Epithelial cell of proximal tubule (primary cell): ENCODE measurements at regions not wholly inside any gene's neighbourhood (a gene's known extent, or its start where the extent isn't known, plus 50 kb on each side); places are given as distances from the start of the nearest gene placed in this dataset.

ENCODE experiments used
- DNase-seq: peaks from one replicate; pipeline ENCODE4 v3.0.0-alpha.2; 2011; ENCODE audit warnings: low read depth
- H3K4me3 ChIP-seq: 2 replicates; pipeline ENCODE4 v1.5.1; 2011; ENCODE audit warnings: low read depth, mild to moderate bottlenecking, low read length
- TF ChIP-seq, protein P1 (sequence below): conservative IDR thresholded peaks from 2 replicates; pipeline ENCODE4 v1.5.1; 2012; ENCODE audit warnings: low read depth, mild to moderate bottlenecking, low read length

DNA sequence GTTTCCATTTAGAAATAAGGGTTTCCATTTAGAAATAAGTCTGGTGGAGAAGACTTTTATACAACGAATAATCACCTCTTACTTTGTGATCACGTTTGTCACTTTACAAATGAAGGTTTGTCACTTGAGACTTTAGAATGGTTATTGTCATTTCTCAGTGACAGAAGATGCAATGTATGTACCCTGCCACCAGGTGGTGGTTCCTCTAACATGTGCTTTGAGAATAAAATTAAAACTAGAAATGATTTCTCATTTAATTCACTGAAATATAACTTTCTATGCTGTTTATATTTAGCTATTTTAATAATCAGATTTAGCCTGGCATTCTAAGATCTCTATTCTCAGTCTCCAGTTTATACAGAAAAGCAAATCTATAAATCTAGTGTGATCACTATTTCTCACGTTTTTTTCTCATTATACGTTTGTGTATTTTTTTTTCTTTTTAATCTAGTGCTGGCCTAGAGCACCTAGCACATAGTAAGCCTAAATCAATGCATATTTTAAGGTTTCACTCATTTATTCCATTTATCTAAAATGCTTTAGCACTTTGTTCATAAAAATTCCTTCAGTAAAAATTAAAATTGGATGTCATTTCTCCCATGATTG lies 57.4 kb upstream of the TFAP2D start:
- no peak for DNase-seq
- TF ChIP-seq, protein P1, sequence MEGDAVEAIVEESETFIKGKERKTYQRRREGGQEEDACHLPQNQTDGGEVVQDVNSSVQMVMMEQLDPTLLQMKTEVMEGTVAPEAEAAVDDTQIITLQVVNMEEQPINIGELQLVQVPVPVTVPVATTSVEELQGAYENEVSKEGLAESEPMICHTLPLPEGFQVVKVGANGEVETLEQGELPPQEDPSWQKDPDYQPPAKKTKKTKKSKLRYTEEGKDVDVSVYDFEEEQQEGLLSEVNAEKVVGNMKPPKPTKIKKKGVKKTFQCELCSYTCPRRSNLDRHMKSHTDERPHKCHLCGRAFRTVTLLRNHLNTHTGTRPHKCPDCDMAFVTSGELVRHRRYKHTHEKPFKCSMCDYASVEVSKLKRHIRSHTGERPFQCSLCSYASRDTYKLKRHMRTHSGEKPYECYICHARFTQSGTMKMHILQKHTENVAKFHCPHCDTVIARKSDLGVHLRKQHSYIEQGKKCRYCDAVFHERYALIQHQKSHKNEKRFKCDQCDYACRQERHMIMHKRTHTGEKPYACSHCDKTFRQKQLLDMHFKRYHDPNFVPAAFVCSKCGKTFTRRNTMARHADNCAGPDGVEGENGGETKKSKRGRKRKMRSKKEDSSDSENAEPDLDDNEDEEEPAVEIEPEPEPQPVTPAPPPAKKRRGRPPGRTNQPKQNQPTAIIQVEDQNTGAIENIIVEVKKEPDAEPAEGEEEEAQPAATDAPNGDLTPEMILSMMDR = peak; percentile 72
- H3K4me3 ChIP-seq = no peak overlapping the region

DNA sequence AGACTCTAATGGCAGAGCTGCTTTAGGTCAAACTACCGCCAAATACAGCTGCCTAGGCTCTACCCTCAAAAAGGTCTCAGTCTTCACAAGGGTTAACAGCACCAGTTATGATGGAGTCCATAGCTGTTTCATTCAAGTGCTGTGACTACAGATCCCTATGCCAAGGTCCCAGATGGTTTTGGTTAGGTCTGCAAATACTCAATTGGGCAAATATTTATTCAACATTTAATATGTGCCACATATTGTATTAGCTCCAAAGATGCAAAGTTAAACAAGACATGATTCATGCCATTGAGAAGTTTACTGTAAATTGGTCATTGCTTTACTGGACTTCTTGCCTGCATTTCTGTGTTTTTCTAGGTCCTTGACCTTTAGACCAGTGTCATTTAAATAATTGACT lies 55.8 kb upstream of the TFAP2D start:
- no peak for DNase-seq
- TF ChIP-seq, protein P1 = no peak
- H3K4me3 ChIP-seq = no peak overlapping the region

DNA sequence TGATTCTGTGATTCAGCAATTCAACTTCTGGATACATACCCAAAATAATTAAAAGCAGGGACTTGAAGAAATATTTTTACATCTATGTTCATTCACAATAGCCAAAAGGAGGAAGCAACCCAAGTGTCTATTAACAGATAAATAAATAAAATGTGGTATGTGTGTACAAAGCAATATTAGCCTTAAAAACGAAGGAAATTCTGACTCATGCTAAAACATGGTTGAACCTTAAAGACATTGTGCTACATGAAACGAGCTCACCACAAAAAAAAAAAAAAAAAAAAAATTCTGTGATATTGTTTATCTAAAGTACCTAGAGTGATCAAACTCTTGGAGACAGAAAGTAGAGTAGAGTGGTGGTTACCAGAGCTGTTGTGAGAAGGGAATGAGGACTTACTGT lies 54.8 kb upstream of the TFAP2D start:
- TF ChIP-seq, protein P1 = no peak
- DNase-seq = no peak
- no peak overlapping the region for H3K4me3 ChIP-seq

DNA sequence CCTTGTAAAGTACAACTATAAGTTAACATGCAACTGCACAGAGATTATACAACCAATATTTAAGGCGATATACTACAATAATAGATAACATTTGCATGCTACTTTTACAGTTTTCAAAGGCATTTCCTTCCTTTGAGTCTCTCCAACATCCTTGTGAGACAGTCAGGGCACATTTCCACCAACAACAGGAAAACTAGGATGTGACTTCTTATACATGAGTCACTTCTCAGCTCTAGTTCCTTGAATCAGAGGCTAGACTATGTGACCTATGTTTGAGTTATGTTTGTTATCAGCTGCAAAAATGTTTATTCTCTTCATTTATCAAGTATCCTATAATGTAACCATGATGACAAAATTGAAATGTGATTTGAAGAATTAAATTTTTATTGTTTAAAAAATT lies 51.7 kb upstream of the TFAP2D start:
- TF ChIP-seq, protein P1 = no peak
- H3K4me3 ChIP-seq = no peak overlapping the region
- no peak for DNase-seq
